Activated T-helper 1 cell treated with anti-CD3 and anti-CD28 coated beads, Interleukin-12 subunit alpha, Interleukin-12 subunit beta, Interleukin-2, Interleukin-4 antibody, amounts not matched to agents 30 ng/mL and 10 ng/mL and 1 ng/mL, durations not matched to agents 14 hours and 24 hours and 36 hours (primary cell): ENCODE measurements at regions not wholly inside any gene's neighbourhood (a gene's known extent, or its start where the extent isn't known, plus 50 kb on each side); places are given as distances from the start of the nearest gene placed in this dataset.
"Not testable (repeated sequence)": the region's sequence is repeated elsewhere in the genome, so short reads cannot be mapped to it uniquely, and the experiment has no call there.

Experiments
- DNase-seq: peaks from one replicate; pipeline ENCODE4 v3.0.0; 2021; ENCODE audit warnings: low spot score
- H3K27ac Mint-ChIP-seq: one replicate; pipeline ENCODE4 v1.8.0; 2021; ENCODE audit warnings: mild to moderate bottlenecking, mixed read lengths
- H3K27me3 Mint-ChIP-seq: one replicate; pipeline ENCODE4 v1.8.0; 2022; ENCODE audit warnings: mild to moderate bottlenecking, moderate library complexity, mixed read lengths; ENCODE audit not compliant: insufficient read depth
- H3K36me3 Mint-ChIP-seq: one replicate; pipeline ENCODE4 v1.8.0; 2021; ENCODE audit warnings: low read depth, mixed read lengths
- H3K4me1 Mint-ChIP-seq: one replicate; pipeline ENCODE4 v1.8.0; 2021; ENCODE audit warnings: low read depth, mixed read lengths
- H3K4me3 Mint-ChIP-seq: one replicate; pipeline ENCODE4 v1.8.0; 2021; ENCODE audit warnings: mild to moderate bottlenecking, moderate library complexity, mixed read lengths
- H3K9me3 Mint-ChIP-seq: one replicate; pipeline ENCODE4 v1.8.0; 2021; ENCODE audit warnings: mixed read lengths
- intact Hi-C: fragments of 100-400 bp; cut with micrococcal nuclease; formaldehyde crosslinking; loops from one replicate; pipeline ENCODE4 v1.15.1; 2024

GRCh38 chr14:84086714-84087113 is 1443.2 kb upstream of the FLRT2 start:
- no peak for DNase-seq
- peaks cover 7% of the 10 kb centered on the region for H3K9me3 Mint-ChIP-seq
- no peak overlapping the region for H3K4me3 Mint-ChIP-seq
- no peak overlapping the region for H3K27ac Mint-ChIP-seq
- no peaks in the 10 kb centered on the region for H3K4me1 Mint-ChIP-seq
- H3K27me3 Mint-ChIP-seq: no peaks in the 10 kb centered on the region
- H3K36me3 Mint-ChIP-seq: no peaks in the 10 kb centered on the region
- intact Hi-C loops: no loop called here

GRCh38 chr14:84087986-84088531 is 1441.9 kb upstream of the FLRT2 start:
- H3K27me3 Mint-ChIP-seq: no peaks in the 10 kb centered on the region
- peaks cover 7% of the 10 kb centered on the region for H3K9me3 Mint-ChIP-seq
- H3K4me3 Mint-ChIP-seq: no peak overlapping the region
- H3K36me3 Mint-ChIP-seq: no peaks in the 10 kb centered on the region
- no peaks in the 10 kb centered on the region for H3K4me1 Mint-ChIP-seq
- DNase-seq: no peak
- intact Hi-C loops: no loop called here
- H3K27ac Mint-ChIP-seq: no peak overlapping the region

- Mint-ChIP-seq H3K27ac (no peak overlapping the region), H3K4me3 (no peak overlapping the region), H3K27me3 (no peaks in the 10 kb centered on the region), H3K36me3 (no peaks in the 10 kb centered on the region), H3K9me3 (peaks cover 7% of the 10 kb centered on the region), H3K4me1 (no peaks in the 10 kb centered on the region)
- intact Hi-C loops: no loop called here
- DNase-seq: no peak
Observed at GRCh38 chr14:84090837-84091236, 1439.1 kb upstream of the FLRT2 start.

DNA sequence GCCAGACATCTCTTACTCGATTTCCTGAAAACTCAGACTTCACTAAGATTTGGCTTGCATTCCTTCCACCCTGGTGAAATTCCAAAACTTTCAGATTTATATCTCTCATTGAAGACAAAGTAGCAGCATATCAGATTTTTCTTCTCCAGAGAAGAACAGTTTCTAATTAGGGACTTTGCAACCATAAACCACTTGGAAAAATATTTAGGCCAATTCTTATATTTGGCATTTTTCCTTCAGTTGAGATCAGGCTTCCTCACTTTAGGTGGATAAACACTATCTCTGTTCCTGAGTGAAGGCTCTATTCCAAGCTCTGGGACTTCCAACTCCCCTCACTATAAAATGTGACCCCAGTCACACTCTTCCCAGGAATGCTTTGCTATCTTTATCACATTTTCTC is 1434.3 kb upstream of the FLRT2 start:
- no peak for DNase-seq
- H3K36me3 Mint-ChIP-seq: no peaks in the 10 kb centered on the region
- no peak overlapping the region for H3K27ac Mint-ChIP-seq
- peaks cover 10% of the 10 kb centered on the region for H3K9me3 Mint-ChIP-seq
- intact Hi-C loops: no loop called here
- no peaks in the 10 kb centered on the region for H3K27me3 Mint-ChIP-seq
- H3K4me1 Mint-ChIP-seq: no peaks in the 10 kb centered on the region
- no peak overlapping the region for H3K4me3 Mint-ChIP-seq

GRCh38 chr14:84098261-84098660 is 1431.7 kb upstream of the FLRT2 start:
- no peak for DNase-seq
- H3K27me3 Mint-ChIP-seq: no peaks in the 10 kb centered on the region
- intact Hi-C loops: no loop called here
- no peaks in the 10 kb centered on the region for H3K4me1 Mint-ChIP-seq
- H3K36me3 Mint-ChIP-seq: no peaks in the 10 kb centered on the region
- H3K27ac Mint-ChIP-seq: no peak overlapping the region
- H3K4me3 Mint-ChIP-seq: no peak overlapping the region
- H3K9me3 Mint-ChIP-seq: peaks cover 24% of the 10 kb centered on the region

DNA sequence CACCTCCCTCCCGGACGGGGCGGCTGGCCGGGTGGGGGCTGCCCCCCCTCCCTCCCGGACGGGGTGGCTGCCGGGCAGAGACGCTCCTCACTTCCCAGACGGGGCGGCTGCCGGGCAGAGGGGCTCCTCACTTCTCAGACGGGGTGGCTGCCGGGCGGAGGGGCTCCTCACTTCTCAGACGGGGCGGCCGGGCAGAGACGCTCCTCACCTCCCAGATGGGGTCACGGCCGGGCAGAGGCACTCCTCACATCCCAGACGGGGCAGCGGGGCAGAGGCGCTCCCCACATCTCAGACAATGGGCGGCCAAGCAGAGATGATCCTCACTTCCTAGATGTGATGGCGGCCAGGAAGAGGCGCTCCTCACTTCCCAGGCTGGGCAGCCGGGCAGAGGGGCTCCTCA is 1430.4 kb upstream of the FLRT2 start:
- H3K27me3 Mint-ChIP-seq, H3K36me3 Mint-ChIP-seq, H3K27ac Mint-ChIP-seq, H3K4me3 Mint-ChIP-seq, H3K4me1 Mint-ChIP-seq, DNase-seq, intact Hi-C loops: not testable (repeated sequence)
- H3K9me3 Mint-ChIP-seq: peaks cover 24% of the 10 kb centered on the region

DNA sequence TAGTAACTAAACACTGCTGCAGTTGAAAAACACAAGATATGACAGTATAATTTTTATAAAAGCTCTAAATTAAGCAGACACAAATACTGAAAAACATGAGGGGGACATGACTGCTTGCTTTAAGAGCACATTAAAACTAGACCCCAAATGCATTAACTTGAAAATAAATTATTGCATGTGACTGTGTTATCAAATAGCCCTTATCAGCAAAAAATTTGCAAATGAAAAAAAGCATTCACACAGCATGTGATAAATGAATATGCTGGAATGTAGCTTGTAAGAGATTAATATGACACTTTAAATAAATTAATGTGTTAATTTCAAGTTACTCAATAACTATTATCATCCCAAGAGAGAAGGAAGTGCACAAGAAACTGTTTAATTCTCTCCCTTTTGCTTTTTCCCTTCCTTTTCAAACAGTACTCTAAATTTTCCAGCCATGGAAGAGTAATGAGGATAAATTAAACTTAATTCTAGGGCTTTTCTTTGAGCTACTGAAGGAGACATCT is 1422.1 kb upstream of the FLRT2 start:
- Mint-ChIP-seq H3K36me3 (no peaks in the 10 kb centered on the region), H3K27ac (no peak overlapping the region), H3K4me3 (no peak overlapping the region), H3K27me3 (no peaks in the 10 kb centered on the region), H3K9me3 (peaks cover 8% of the 10 kb centered on the region), H3K4me1 (no peaks in the 10 kb centered on the region)
- intact Hi-C loops: no loop called here
- no peak for DNase-seq

DNA sequence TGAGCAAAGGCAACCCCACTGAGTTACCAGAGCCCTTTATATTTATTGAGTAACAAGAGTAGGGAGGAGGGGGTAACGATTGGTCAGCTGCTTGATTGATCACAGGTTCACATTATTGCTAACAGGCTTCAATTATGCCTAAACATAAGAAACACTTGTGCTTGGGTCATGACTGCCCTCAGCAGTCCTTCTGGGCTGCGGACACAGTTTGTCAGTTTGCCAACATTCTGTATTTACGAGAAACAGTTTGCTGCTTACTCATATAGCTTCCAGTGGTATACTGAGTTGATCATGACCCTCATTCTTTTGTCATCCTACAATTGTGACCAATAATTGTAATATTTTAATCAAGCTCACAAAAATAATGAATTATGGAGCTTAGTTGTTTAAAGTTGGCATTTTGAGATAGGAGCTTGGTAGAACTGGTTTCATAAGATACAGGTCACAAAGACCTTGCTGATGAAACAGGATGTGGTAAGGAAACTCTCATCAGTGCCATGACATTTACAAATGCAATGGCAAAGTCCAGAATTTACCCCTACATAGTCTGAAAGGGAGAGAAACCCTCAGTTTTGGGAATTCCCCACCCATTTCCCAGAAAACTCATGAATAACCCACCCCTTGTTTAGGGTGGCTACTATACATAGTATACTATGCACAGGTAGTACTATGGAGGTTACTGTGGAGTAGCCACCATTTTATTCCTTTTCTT is 1421.0 kb upstream of the FLRT2 start:
- no peak overlapping the region for H3K4me3 Mint-ChIP-seq
- H3K36me3 Mint-ChIP-seq: no peaks in the 10 kb centered on the region
- no peaks in the 10 kb centered on the region for H3K4me1 Mint-ChIP-seq
- H3K27ac Mint-ChIP-seq: no peak overlapping the region
- intact Hi-C loops: no loop called here
- DNase-seq: no peak
- peaks cover 11% of the 10 kb centered on the region for H3K9me3 Mint-ChIP-seq
- H3K27me3 Mint-ChIP-seq: no peaks in the 10 kb centered on the region

DNA sequence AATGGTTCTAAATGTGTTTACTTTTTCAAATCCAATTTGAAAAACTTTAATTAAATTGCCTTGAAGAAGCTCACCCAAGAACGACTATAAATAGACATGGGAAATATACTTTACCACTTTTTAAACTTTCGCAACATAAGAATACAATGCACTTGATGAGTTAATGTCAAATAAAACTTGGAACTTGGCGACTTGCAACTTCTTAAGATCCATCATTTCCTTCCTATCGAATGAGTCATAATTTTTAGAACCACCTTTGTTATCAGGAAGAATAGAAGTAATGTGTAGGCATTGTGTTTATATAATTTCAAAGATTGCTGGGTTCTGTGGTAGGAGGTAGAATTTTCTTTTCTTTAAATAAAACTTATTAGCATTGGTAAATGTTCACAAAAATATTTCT is 1417.4 kb upstream of the FLRT2 start:
- Mint-ChIP-seq H3K9me3 (peaks cover 11% of the 10 kb centered on the region), H3K4me3 (no peak overlapping the region), H3K4me1 (no peaks in the 10 kb centered on the region), H3K36me3 (no peaks in the 10 kb centered on the region), H3K27ac (no peak overlapping the region), H3K27me3 (no peaks in the 10 kb centered on the region)
- intact Hi-C loops: no loop called here
- DNase-seq: no peak

DNA sequence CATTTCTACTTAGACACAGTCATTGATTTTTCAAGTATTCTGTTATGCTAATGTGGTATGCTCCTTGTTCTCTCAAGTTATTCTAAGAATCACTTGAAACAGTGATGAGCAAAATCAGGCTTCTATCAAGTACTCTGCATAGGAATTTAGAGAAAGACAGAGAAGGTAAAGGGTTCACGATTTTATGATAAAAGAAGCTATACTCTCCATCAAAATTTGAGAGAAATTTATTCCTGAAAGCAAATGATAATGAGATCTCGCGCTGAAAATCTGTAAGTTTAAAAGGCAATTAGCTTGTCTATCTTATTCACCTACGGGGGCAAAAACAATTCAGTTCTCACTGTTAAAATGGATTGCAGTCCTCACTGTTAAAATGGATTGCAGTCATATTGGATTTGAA is 1404.3 kb upstream of the FLRT2 start:
- H3K36me3 Mint-ChIP-seq: no peaks in the 10 kb centered on the region
- no peaks in the 10 kb centered on the region for H3K4me1 Mint-ChIP-seq
- H3K27ac Mint-ChIP-seq: no peak overlapping the region
- H3K4me3 Mint-ChIP-seq: no peak overlapping the region
- H3K27me3 Mint-ChIP-seq: no peaks in the 10 kb centered on the region
- DNase-seq: no peak
- H3K9me3 Mint-ChIP-seq: no peaks in the 10 kb centered on the region
- intact Hi-C loops: no loop called here

DNA sequence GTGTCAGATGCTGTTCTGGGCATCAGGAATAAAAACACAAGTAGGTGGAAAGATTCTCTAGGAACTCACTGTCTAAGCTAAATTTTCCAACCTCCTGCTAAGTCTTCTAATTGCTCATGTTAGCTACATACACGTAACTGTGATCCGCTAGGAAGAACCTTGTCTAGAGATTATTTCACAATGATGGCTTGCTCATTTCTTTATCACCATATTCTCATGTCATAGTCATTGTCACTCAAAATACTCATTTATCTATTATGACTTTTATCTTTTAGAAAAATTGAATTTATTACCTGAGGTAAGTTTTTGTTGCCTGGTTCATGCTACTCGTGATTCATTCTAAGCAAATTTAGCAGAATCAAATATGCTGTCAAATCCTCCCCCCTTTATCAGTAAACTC is 1402.4 kb upstream of the FLRT2 start:
- no peak for DNase-seq
- H3K36me3 Mint-ChIP-seq: no peaks in the 10 kb centered on the region
- H3K9me3 Mint-ChIP-seq: no peaks in the 10 kb centered on the region
- H3K4me3 Mint-ChIP-seq: no peak overlapping the region
- no peak overlapping the region for H3K27ac Mint-ChIP-seq
- H3K4me1 Mint-ChIP-seq: no peaks in the 10 kb centered on the region
- intact Hi-C loops: no loop called here
- H3K27me3 Mint-ChIP-seq: no peaks in the 10 kb centered on the region

DNA sequence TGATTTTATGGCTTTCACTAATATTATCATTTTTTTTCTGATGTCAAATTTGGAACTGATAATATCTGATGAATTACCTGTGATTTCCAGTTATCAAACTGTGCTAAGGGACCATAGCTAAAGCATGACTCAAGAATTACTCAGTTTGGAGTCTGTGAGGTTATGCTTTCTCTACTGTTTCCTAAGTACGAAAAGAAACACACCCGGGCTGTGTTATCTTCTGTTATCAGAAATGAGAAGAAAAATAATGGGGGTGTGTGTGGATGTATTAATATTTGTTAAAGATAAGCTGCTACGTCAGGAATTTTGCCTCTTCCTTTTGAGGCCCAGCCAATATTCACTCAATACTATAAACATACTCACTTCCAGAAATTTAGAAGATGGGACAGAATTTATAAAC is 1401.9 kb upstream of the FLRT2 start:
- Mint-ChIP-seq H3K9me3 (no peaks in the 10 kb centered on the region), H3K36me3 (no peaks in the 10 kb centered on the region), H3K4me1 (no peaks in the 10 kb centered on the region), H3K4me3 (no peak overlapping the region), H3K27ac (no peak overlapping the region), H3K27me3 (no peaks in the 10 kb centered on the region)
- no peak for DNase-seq
- intact Hi-C loops: no loop called here

DNA sequence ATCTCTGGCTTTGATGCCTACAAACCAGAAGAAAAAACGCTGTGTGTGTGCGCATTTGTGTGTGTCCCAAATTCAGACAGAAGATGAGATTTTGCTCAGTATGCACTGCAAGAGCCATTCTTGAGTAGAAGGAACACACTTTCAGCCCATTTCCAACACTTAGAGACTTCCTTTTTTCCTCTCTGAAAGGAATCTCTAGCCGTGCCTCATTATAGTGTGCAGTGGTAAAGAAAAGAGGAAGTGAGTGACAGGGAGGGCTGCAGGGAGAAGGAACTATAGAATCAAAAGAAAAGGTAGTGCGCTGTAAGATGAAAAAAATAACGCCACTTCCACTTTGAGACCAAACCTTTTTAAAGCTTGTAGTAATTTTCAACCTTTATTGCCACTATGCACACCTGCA is 1400.9 kb upstream of the FLRT2 start:
- no peak for DNase-seq
- no peak overlapping the region for H3K4me3 Mint-ChIP-seq
- no peaks in the 10 kb centered on the region for H3K27me3 Mint-ChIP-seq
- no peaks in the 10 kb centered on the region for H3K36me3 Mint-ChIP-seq
- intact Hi-C loops: no loop called here
- no peaks in the 10 kb centered on the region for H3K9me3 Mint-ChIP-seq
- H3K27ac Mint-ChIP-seq: no peak overlapping the region
- H3K4me1 Mint-ChIP-seq: no peaks in the 10 kb centered on the region

GRCh38 chr14:84129941-84130340 is 1400.0 kb upstream of the FLRT2 start:
- Mint-ChIP-seq H3K4me1 (no peaks in the 10 kb centered on the region), H3K9me3 (no peaks in the 10 kb centered on the region), H3K36me3 (no peaks in the 10 kb centered on the region), H3K4me3 (no peak overlapping the region), H3K27me3 (no peaks in the 10 kb centered on the region), H3K27ac (no peak overlapping the region)
- intact Hi-C loops: no loop called here
- DNase-seq: no peak
